SKM-1 (cell line): ENCODE measurements at regions not wholly inside any gene's neighbourhood (a gene's known extent, or its start where the extent isn't known, plus 50 kb on each side); places are given as distances from the start of the nearest gene placed in this dataset.
"Not testable (repeated sequence)": the region's sequence is repeated elsewhere in the genome, so short reads cannot be mapped to it uniquely, and the experiment has no call there.

Experiments used
- DNase-seq: peaks from one replicate; lab custom pipeline; 2025; ENCODE audit not compliant: unreplicated experiment; lab: John Stamatoyannopoulos, UW

- no peak for DNase-seq
These were observed 511.9 kb upstream of the CITED2 start for GRCh38 chr6:139886396-139886795.

- DNase-seq = no peak
These were observed 511.5 kb upstream of the CITED2 start for GRCh38 chr6:139885909-139886308.

- DNase-seq = no peak
These were observed 509.3 kb upstream of the CITED2 start for GRCh38 chr6:139883776-139884175.

- DNase-seq = no peak
These were observed 508.7 kb upstream of the CITED2 start for GRCh38 chr6:139882977-139883728.

GRCh38 chr6:139882234-139882633, 507.8 kb upstream of the CITED2 start:
- no peak for DNase-seq

GRCh38 chr6:139881728-139882211, 507.3 kb upstream of the CITED2 start:
- peak; percentile 25 for DNase-seq

GRCh38 chr6:139881236-139881635, 506.8 kb upstream of the CITED2 start:
- no peak for DNase-seq

- DNase-seq = no peak
These were observed 505.4 kb upstream of the CITED2 start for GRCh38 chr6:139879823-139880356.

GRCh38 chr6:139879241-139879640, 504.8 kb upstream of the CITED2 start:
- DNase-seq = not testable (repeated sequence)

GRCh38 chr6:139877828-139878405, 503.5 kb upstream of the CITED2 start:
- DNase-seq = no peak

- no peak for DNase-seq
These were observed 498.2 kb upstream of the CITED2 start for GRCh38 chr6:139872665-139873064.

- peak; percentile 16 for DNase-seq
These were observed 497.5 kb upstream of the CITED2 start for GRCh38 chr6:139871803-139872510.

GRCh38 chr6:139871165-139871710, 496.8 kb upstream of the CITED2 start:
- DNase-seq = no peak

GRCh38 chr6:139868576-139868975, 494.1 kb upstream of the CITED2 start:
- DNase-seq = no peak

GRCh38 chr6:139863964-139864363, 489.5 kb upstream of the CITED2 start:
- no peak for DNase-seq

GRCh38 chr6:139863346-139863745, 488.9 kb upstream of the CITED2 start:
- DNase-seq = no peak

GRCh38 chr6:139862311-139862710, 487.9 kb upstream of the CITED2 start:
- no peak for DNase-seq

- no peak for DNase-seq
These were observed 485.8 kb upstream of the CITED2 start for GRCh38 chr6:139860203-139860602.

- DNase-seq = no peak
These were observed 484.0 kb upstream of the CITED2 start for GRCh38 chr6:139858429-139858828.

- no peak for DNase-seq
These were observed 482.7 kb upstream of the CITED2 start for GRCh38 chr6:139857143-139857542.

- no peak for DNase-seq
These were observed 482.1 kb upstream of the CITED2 start for GRCh38 chr6:139856562-139856961.
